GM12891 (cell line): ENCODE measurements at regions not wholly inside any gene's neighbourhood (a gene's known extent, or its start where the extent isn't known, plus 50 kb on each side); places are given as distances from the start of the nearest gene placed in this dataset.

Source experiments
- POLR2A ChIP-seq: IDR thresholded peaks from 2 replicates; pipeline ENCODE4 v1.6.1; 2011; ENCODE audit warnings: low read depth, low read length, control low read depth
- POLR2AphosphoS5 ChIP-seq: IDR thresholded peaks from 2 replicates; pipeline ENCODE4 v1.6.1; 2011; ENCODE audit warnings: low read depth, low read length, control low read depth
- POU2F2 ChIP-seq: IDR thresholded peaks from 2 replicates; pipeline ENCODE4 v1.6.1; 2011; ENCODE audit warnings: low read depth, mild to moderate bottlenecking, control low read depth, low read length, moderate library complexity
- SPI1 ChIP-seq: IDR thresholded peaks from 2 replicates; pipeline ENCODE4 v1.6.1; 2011; ENCODE audit warnings: low read depth, low read length, control low read depth
- TAF1 ChIP-seq: IDR thresholded peaks from 2 replicates; pipeline ENCODE4 v1.6.1; 2011; ENCODE audit warnings: low read depth, low read length, control low read depth

DNA sequence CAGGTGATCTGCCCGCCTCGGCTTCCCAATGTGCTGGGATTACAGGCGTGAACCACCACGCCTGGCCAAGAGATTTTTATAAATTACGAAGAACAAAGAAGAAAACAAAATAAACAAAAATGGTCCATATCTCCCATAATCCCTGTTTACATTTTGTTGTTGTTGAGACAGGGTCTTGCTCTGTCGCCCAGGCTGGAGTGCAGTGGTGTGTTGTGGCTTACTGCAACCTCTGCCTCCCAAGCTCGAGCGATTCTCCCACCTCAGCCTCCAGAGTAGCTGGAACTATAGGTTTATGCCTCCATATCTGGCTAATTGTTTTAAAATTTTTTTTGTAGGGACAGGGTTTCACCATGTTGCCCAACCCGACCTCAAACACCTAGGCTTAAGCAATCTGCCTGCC lies 156.1 kb downstream of the ZNF664 start:
- no peak for TF ChIP-seq TAF1
- TF ChIP-seq POLR2AphosphoS5, result no peak
- TF ChIP-seq POLR2A, result no peak
- TF ChIP-seq SPI1, result no peak
- no peak for TF ChIP-seq POU2F2
